Renal cortical epithelial cell (primary cell): ENCODE measurements at regions not wholly inside any gene's neighbourhood (a gene's known extent, or its start where the extent isn't known, plus 50 kb on each side); places are given as distances from the start of the nearest gene placed in this dataset.
"Not testable (repeated sequence)": the region's sequence is repeated elsewhere in the genome, so short reads cannot be mapped to it uniquely, and the experiment has no call there.

Source experiments
- DNase-seq: peaks from one replicate; pipeline ENCODE4 v3.0.0-alpha.2; 2011; ENCODE audit warnings: low read depth

GRCh38 chr20:60170116-60170515 is 211.9 kb downstream of the CDH26 start:
- DNase-seq: no peak

- DNase-seq: no peak
Measured at GRCh38 chr20:60171313-60171712, 213.1 kb downstream of the CDH26 start.

- no peak for DNase-seq
Measured at GRCh38 chr20:60171738-60172137, 213.5 kb downstream of the CDH26 start.

- no peak for DNase-seq
Measured at GRCh38 chr20:60172346-60172984, 214.2 kb downstream of the CDH26 start.

- no peak for DNase-seq
Measured at GRCh38 chr20:60177080-60177479, 218.9 kb downstream of the CDH26 start.

GRCh38 chr20:60180986-60181385 is 222.8 kb downstream of the CDH26 start:
- DNase-seq: no peak

- no peak for DNase-seq
Measured at GRCh38 chr20:60186412-60186811, 228.2 kb downstream of the CDH26 start.

- DNase-seq: no peak
Measured at GRCh38 chr20:60187683-60188082, 229.5 kb downstream of the CDH26 start.

- no peak for DNase-seq
Measured at GRCh38 chr20:60191014-60191413, 232.8 kb downstream of the CDH26 start.

GRCh38 chr20:60192326-60192725 is 234.1 kb downstream of the CDH26 start:
- DNase-seq: no peak

- DNase-seq: not testable (repeated sequence)
Measured at GRCh38 chr20:60199132-60199531, 240.9 kb downstream of the CDH26 start.

- no peak for DNase-seq
Measured at GRCh38 chr20:60199866-60200265, 241.6 kb downstream of the CDH26 start.

- no peak for DNase-seq
Measured at GRCh38 chr20:60200305-60200918, 242.2 kb downstream of the CDH26 start.

- DNase-seq: no peak
Measured at GRCh38 chr20:60201198-60201835, 243.1 kb downstream of the CDH26 start.

- DNase-seq: no peak
Measured at GRCh38 chr20:60202046-60202445, 243.8 kb downstream of the CDH26 start.

- DNase-seq: peak; percentile 6
Measured at GRCh38 chr20:60203451-60203850, 245.2 kb downstream of the CDH26 start.

GRCh38 chr20:60204601-60205000 is 246.4 kb downstream of the CDH26 start:
- DNase-seq: no peak

GRCh38 chr20:60206259-60206658 is 248.0 kb downstream of the CDH26 start:
- peak; percentile 63 for DNase-seq

- DNase-seq: no peak
Measured at GRCh38 chr20:60209048-60209447, 250.8 kb downstream of the CDH26 start.

- peak; percentile 19 for DNase-seq
Measured at GRCh38 chr20:60210779-60211617, 252.8 kb downstream of the CDH26 start.

- DNase-seq: no peak
Measured at GRCh38 chr20:60211618-60212463, 253.6 kb downstream of the CDH26 start.
